ENCODE measurements at regions not wholly inside any gene's neighbourhood (a gene's known extent, or its start where the extent isn't known, plus 50 kb on each side); places are given as distances from the start of the nearest gene placed in this dataset.
A peak's percentile ranks its signal among the peaks of the same experiment; 100 is the strongest.

DNA sequence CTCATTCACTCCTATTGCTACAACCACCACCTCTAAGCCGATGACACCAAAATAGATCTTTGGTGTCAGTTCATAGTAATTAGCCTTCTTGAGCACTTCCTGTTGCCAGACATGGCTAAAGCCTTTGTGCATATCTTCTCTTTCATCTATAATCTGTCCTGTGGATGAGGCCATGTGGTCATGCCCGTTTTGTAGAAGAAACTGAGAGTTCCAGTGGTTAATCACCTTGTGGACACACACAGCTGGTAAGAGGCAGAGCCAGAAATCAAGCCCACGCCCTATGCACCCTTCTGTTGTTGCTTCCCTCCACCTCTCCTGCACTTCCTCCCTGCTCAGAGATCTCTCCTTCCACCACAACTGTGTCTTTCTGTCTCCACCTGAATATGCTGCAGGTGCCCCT is 285.1 kb upstream of the PFKP start:
- no peaks in the 10 kb centered on the region for H3K36me3 Mint-ChIP-seq
- CTCF ChIA-PET = no interaction called here
- no peaks in the 10 kb centered on the region for H3K27me3 Mint-ChIP-seq (ENCODE audit: low read depth)
- DNase-seq (ENCODE audit: low spot score) = no peak
- no peak for ATAC-seq
- H3K4me3 Mint-ChIP-seq = no peak overlapping the region
- no peak overlapping the region for H3K27ac Mint-ChIP-seq
- peaks cover 10% of the 10 kb centered on the region for H3K4me1 Mint-ChIP-seq
- TF ChIP-seq, protein P1, sequence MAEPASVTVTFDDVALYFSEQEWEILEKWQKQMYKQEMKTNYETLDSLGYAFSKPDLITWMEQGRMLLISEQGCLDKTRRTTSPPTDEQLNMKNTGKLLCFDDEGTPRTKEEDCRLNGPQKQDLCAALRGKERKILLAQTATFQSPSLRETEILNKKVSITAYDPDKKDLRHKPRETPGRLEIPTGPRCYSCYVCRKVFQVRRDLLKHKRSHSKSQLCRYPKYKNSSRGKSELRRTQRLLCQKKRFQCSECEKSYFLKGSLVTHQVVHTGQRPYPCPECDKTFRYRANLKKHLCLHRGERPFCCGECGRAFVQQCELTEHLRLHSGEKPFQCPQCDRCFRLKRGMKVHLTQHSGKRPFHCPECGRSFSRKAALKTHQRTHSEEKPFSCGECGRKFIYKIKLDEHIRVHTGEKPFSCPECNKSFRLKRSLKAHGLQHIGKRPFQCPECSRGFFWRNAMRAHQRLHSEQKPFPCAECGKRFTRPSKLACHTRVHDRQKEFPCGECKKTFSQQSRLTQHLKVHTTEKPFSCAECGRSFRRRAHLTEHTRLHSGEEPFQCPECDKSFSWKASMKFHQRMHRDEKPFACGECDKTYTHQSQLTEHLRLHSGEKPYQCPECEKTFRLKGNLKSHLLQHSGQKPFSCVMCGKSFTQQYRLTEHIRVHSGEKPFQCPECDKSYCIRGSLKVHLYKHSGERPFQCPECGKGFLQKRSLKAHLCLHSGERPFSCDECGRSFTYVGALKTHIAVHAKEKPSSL (CRISPR knock-in tag; conservative IDR thresholded peaks at IDR 0.05) = no peak
- TF ChIP-seq, protein P2, sequence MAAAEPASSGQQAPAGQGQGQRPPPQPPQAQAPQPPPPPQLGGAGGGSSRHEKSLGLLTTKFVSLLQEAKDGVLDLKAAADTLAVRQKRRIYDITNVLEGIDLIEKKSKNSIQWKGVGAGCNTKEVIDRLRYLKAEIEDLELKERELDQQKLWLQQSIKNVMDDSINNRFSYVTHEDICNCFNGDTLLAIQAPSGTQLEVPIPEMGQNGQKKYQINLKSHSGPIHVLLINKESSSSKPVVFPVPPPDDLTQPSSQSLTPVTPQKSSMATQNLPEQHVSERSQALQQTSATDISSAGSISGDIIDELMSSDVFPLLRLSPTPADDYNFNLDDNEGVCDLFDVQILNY (CRISPR knock-in tag; IDR thresholded peaks at IDR 0.05) = no peak
- no peaks in the 10 kb centered on the region; the same call in 1 of the 2 replicates for H3K9me3 Mint-ChIP-seq
- POLR2A ChIA-PET = no interaction called here

DNA sequence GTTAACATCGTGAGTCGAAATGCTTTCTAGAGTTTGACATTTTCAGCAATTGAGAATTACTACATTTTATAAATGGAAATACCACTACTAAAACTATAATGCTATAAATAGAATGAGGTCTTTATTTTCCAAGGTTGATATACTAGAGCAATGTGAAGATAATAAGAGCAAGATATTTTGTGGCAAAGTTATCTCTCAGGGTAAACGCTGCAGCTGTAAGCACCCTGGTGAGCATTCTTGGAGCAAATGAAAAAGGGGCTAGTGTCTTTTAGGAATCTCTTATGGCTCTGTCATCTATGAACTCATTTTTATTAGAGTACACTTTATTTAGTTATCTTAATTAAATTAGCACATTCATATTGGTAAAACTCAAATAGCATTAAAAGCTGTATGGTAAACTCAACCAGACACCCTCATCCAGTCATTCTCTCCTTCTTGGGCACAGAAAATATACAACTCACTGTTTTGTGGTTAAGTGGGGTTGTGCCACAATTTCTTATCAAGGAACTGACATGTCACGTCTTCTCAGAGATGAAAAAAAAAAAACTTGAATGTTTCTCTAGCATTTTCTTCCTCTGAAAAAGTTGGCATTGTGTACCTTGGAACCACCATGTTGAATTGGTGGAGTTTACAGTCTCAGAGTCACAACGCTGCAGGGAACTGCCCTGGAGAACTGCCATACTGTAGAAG is 289.5 kb upstream of the PFKP start:
- no peak overlapping the region for H3K27ac Mint-ChIP-seq
- peaks cover 9% of the 10 kb centered on the region; the same call in 1 of the 2 replicates for H3K4me1 Mint-ChIP-seq
- ChIA-PET POLR2A (no interaction called here), CTCF (no interaction called here)
- no peak overlapping the region for H3K4me3 Mint-ChIP-seq
- no peaks in the 10 kb centered on the region; the same call in 1 of the 2 replicates for H3K27me3 Mint-ChIP-seq (ENCODE audit: low read depth)
- H3K9me3 Mint-ChIP-seq = no peaks in the 10 kb centered on the region
- H3K36me3 Mint-ChIP-seq = no peaks in the 10 kb centered on the region
- no peak for DNase-seq (ENCODE audit: low spot score)
- TF ChIP-seq, protein P3, sequence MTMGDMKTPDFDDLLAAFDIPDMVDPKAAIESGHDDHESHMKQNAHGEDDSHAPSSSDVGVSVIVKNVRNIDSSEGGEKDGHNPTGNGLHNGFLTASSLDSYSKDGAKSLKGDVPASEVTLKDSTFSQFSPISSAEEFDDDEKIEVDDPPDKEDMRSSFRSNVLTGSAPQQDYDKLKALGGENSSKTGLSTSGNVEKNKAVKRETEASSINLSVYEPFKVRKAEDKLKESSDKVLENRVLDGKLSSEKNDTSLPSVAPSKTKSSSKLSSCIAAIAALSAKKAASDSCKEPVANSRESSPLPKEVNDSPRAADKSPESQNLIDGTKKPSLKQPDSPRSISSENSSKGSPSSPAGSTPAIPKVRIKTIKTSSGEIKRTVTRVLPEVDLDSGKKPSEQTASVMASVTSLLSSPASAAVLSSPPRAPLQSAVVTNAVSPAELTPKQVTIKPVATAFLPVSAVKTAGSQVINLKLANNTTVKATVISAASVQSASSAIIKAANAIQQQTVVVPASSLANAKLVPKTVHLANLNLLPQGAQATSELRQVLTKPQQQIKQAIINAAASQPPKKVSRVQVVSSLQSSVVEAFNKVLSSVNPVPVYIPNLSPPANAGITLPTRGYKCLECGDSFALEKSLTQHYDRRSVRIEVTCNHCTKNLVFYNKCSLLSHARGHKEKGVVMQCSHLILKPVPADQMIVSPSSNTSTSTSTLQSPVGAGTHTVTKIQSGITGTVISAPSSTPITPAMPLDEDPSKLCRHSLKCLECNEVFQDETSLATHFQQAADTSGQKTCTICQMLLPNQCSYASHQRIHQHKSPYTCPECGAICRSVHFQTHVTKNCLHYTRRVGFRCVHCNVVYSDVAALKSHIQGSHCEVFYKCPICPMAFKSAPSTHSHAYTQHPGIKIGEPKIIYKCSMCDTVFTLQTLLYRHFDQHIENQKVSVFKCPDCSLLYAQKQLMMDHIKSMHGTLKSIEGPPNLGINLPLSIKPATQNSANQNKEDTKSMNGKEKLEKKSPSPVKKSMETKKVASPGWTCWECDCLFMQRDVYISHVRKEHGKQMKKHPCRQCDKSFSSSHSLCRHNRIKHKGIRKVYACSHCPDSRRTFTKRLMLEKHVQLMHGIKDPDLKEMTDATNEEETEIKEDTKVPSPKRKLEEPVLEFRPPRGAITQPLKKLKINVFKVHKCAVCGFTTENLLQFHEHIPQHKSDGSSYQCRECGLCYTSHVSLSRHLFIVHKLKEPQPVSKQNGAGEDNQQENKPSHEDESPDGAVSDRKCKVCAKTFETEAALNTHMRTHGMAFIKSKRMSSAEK (CRISPR knock-in tag; IDR thresholded peaks at IDR 0.05; ENCODE audit: borderline replicate concordance) = no peak
- TF ChIP-seq SOX15 (CRISPR knock-in tag; IDR thresholded peaks at IDR 0.05) = no peak
- no peak for TF ChIP-seq TCF7 (CRISPR knock-in tag; IDR thresholded peaks at IDR 0.05; ENCODE audit: low read depth)
- no peak for ATAC-seq

DNA sequence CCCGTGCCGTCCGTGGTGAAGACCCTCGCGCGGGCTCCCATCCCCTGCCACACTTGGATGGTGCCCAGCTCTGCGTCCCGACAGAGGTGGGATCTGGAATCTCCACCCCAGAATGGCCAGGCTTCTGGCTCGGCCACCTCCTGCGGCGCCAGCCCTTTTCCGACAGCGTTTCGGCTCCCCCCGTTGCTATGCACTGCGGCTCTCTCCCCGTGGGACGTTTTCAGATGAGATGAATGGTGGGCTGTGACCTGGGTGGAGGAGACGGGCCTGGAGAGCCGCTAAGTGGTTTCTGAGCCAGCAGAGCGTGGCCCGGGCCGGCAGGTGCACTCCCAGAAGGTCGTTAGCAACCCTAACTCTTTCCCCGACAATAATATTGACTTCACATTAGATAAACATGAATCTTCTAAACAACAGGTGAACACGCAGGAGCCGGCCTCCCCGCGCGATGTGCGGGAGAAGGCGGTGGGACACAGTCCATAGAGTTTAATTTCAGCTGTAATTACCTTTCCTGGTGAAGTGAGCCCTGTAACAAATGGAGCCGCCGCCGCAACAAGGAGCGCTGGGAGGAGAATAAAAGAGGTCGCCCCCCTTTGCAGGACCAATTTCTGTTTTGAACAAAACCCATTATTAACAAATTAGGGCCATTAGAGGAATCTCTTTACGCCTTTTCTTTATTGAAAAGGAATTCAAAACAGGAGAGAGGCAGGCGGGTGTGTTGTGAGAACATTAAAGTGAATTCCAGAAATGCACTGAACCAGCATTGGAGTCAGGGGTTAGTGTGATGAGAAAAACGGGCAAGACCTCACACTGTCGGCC is 294.3 kb upstream of the PFKP start:
- ChIA-PET POLR2A (no interaction called here), CTCF (no interaction called here)
- Mint-ChIP-seq H3K4me3 (no peak overlapping the region), H3K27ac (no peak overlapping the region), H3K9me3 (peaks cover 16% of the 10 kb centered on the region), H3K27me3 (ENCODE audit: low read depth) (no peaks in the 10 kb centered on the region; the same call in 1 of the 2 replicates), H3K4me1 (0 out of 2 replicates have a peak, but pooled peaks cover 3% of the 10 kb centered on the region), H3K36me3 (0 out of 2 replicates have a peak, but pooled peaks cover 2% of the 10 kb centered on the region)
- peak; percentile 14 for DNase-seq (ENCODE audit: low spot score)
- ATAC-seq = no peak
- TF ChIP-seq, protein P4, sequence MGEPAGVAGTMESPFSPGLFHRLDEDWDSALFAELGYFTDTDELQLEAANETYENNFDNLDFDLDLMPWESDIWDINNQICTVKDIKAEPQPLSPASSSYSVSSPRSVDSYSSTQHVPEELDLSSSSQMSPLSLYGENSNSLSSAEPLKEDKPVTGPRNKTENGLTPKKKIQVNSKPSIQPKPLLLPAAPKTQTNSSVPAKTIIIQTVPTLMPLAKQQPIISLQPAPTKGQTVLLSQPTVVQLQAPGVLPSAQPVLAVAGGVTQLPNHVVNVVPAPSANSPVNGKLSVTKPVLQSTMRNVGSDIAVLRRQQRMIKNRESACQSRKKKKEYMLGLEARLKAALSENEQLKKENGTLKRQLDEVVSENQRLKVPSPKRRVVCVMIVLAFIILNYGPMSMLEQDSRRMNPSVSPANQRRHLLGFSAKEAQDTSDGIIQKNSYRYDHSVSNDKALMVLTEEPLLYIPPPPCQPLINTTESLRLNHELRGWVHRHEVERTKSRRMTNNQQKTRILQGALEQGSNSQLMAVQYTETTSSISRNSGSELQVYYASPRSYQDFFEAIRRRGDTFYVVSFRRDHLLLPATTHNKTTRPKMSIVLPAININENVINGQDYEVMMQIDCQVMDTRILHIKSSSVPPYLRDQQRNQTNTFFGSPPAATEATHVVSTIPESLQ (CRISPR knock-in tag; IDR thresholded peaks at IDR 0.05) = no peak
- TF ChIP-seq, protein P5, sequence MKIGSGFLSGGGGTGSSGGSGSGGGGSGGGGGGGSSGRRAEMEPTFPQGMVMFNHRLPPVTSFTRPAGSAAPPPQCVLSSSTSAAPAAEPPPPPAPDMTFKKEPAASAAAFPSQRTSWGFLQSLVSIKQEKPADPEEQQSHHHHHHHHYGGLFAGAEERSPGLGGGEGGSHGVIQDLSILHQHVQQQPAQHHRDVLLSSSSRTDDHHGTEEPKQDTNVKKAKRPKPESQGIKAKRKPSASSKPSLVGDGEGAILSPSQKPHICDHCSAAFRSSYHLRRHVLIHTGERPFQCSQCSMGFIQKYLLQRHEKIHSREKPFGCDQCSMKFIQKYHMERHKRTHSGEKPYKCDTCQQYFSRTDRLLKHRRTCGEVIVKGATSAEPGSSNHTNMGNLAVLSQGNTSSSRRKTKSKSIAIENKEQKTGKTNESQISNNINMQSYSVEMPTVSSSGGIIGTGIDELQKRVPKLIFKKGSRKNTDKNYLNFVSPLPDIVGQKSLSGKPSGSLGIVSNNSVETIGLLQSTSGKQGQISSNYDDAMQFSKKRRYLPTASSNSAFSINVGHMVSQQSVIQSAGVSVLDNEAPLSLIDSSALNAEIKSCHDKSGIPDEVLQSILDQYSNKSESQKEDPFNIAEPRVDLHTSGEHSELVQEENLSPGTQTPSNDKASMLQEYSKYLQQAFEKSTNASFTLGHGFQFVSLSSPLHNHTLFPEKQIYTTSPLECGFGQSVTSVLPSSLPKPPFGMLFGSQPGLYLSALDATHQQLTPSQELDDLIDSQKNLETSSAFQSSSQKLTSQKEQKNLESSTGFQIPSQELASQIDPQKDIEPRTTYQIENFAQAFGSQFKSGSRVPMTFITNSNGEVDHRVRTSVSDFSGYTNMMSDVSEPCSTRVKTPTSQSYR (CRISPR knock-in tag; IDR thresholded peaks at IDR 0.05) = no peak
- TF ChIP-seq SOX15 (CRISPR knock-in tag; IDR thresholded peaks at IDR 0.05) = no peak
- TF ChIP-seq, protein P6, sequence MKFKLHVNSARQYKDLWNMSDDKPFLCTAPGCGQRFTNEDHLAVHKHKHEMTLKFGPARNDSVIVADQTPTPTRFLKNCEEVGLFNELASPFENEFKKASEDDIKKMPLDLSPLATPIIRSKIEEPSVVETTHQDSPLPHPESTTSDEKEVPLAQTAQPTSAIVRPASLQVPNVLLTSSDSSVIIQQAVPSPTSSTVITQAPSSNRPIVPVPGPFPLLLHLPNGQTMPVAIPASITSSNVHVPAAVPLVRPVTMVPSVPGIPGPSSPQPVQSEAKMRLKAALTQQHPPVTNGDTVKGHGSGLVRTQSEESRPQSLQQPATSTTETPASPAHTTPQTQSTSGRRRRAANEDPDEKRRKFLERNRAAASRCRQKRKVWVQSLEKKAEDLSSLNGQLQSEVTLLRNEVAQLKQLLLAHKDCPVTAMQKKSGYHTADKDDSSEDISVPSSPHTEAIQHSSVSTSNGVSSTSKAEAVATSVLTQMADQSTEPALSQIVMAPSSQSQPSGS (CRISPR knock-in tag; IDR thresholded peaks at IDR 0.05; ENCODE audit: borderline replicate concordance, low read depth) = no peak
- no peak for TF ChIP-seq SP1 (CRISPR knock-in tag; conservative IDR thresholded peaks at IDR 0.05)
- no peak for TF ChIP-seq NFATC4 (CRISPR knock-in tag; IDR thresholded peaks at IDR 0.05)
- no peak for TF ChIP-seq ATF1 (CRISPR knock-in tag; IDR thresholded peaks at IDR 0.05)
